ENCODE measurements at regions not wholly inside any gene's neighbourhood (a gene's known extent, or its start where the extent isn't known, plus 50 kb on each side); places are given as distances from the start of the nearest gene placed in this dataset.

- no peaks in the 10 kb centered on the region for H3K4me1 Mint-ChIP-seq
- peaks cover 9% of the 10 kb centered on the region for H3K9me3 Mint-ChIP-seq
- TF ChIP-seq CTCF (IDR thresholded peaks at IDR 0.05) = no peak
- DNase-seq = no peak
- H3K4me3 Mint-ChIP-seq = no peak overlapping the region
- no peak overlapping the region for H3K27ac Mint-ChIP-seq
- H3K27me3 Mint-ChIP-seq (ENCODE audit: low read depth, poor library complexity) = no peaks in the 10 kb centered on the region
- H3K36me3 Mint-ChIP-seq (ENCODE audit: low read depth) = no peaks in the 10 kb centered on the region
Observed at GRCh38 chr20:42003380-42003779, 385.2 kb upstream of the CHD6 start.

GRCh38 chr20:41998539-41999341 lies 380.6 kb upstream of the CHD6 start:
- Mint-ChIP-seq H3K4me3 (no peak overlapping the region), H3K27me3 (ENCODE audit: low read depth, poor library complexity) (no peaks in the 10 kb centered on the region), H3K9me3 (peaks cover 9% of the 10 kb centered on the region), H3K36me3 (ENCODE audit: low read depth) (no peaks in the 10 kb centered on the region), H3K4me1 (no peaks in the 10 kb centered on the region), H3K27ac (no peak overlapping the region)
- no peak for TF ChIP-seq CTCF (IDR thresholded peaks at IDR 0.05)
- DNase-seq = no peak

GRCh38 chr20:41996951-41997350 lies 378.8 kb upstream of the CHD6 start:
- Mint-ChIP-seq H3K4me1 (no peaks in the 10 kb centered on the region), H3K36me3 (ENCODE audit: low read depth) (no peaks in the 10 kb centered on the region), H3K27me3 (ENCODE audit: low read depth, poor library complexity) (peaks cover 3% of the 10 kb centered on the region), H3K27ac (no peak overlapping the region), H3K4me3 (no peak overlapping the region), H3K9me3 (peaks cover 9% of the 10 kb centered on the region)
- no peak for TF ChIP-seq CTCF (IDR thresholded peaks at IDR 0.05)
- DNase-seq = no peak

GRCh38 chr20:41992481-41992880 lies 374.3 kb upstream of the CHD6 start:
- Mint-ChIP-seq H3K4me1 (no peaks in the 10 kb centered on the region), H3K27ac (no peak overlapping the region), H3K4me3 (no peak overlapping the region), H3K9me3 (no peaks in the 10 kb centered on the region), H3K27me3 (ENCODE audit: low read depth, poor library complexity) (peaks cover 6% of the 10 kb centered on the region), H3K36me3 (ENCODE audit: low read depth) (no peaks in the 10 kb centered on the region)
- no peak for DNase-seq
- no peak for TF ChIP-seq CTCF (IDR thresholded peaks at IDR 0.05)

- peaks cover 6% of the 10 kb centered on the region for H3K27me3 Mint-ChIP-seq (ENCODE audit: low read depth, poor library complexity)
- TF ChIP-seq CTCF (IDR thresholded peaks at IDR 0.05) = no peak
- H3K27ac Mint-ChIP-seq = no peak overlapping the region
- no peaks in the 10 kb centered on the region for H3K36me3 Mint-ChIP-seq (ENCODE audit: low read depth)
- H3K4me3 Mint-ChIP-seq = no peak overlapping the region
- no peak for DNase-seq
- no peaks in the 10 kb centered on the region for H3K4me1 Mint-ChIP-seq
- H3K9me3 Mint-ChIP-seq = no peaks in the 10 kb centered on the region
Observed at GRCh38 chr20:41991412-41991811, 373.2 kb upstream of the CHD6 start.
